GM19099 (cell line): ENCODE measurements at regions not wholly inside any gene's neighbourhood (a gene's known extent, or its start where the extent isn't known, plus 50 kb on each side); places are given as distances from the start of the nearest gene placed in this dataset.

Experiments
- POLR2A ChIP-seq: IDR thresholded peaks from 3 replicates; pipeline ENCODE4 v1.6.1; 2011; ENCODE audit warnings: low read depth; ENCODE audit not compliant: insufficient read length; ENCODE audit errors: extremely low read depth

DNA sequence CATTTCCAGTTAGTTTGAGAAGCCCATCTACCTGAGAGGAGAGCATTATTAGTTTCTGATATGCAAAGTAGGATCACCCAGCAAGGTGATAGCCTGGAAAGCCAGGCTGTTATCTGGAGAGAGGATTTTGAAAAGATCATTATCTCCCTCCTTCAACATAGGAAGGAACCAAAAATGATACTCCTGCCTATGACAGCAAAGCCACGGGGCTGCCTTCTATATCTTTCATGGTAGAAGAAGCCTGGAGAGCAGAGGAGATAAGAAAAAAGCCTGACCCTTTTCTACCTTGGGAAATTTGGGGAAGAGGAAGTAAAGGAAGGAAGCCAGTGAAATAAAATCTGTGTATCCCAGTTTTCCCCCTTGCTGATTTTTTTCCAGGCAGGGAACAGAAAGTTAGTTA is 205.5 kb downstream of the MFSD1 start:
- TF ChIP-seq POLR2A, result no peak

DNA sequence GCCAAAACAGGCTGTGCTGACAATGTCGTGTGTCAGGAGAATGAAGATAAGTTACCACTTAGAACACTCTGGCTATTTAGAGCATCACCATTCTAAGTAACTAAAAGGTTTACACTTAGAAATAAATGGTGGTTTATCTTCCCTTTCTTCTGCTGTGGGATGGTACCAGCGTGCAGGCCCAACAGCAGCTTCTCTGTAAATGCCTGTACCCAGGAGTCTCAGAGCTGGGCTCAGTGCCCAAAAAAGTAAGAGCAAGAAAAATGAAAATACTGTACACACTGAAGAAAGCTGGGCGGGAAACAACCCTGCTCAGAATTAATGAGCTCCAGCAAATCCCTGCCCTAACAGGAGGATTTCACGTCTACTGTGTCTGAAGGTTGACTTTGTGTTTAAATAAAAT is 206.5 kb downstream of the MFSD1 start:
- no peak for TF ChIP-seq POLR2A

DNA sequence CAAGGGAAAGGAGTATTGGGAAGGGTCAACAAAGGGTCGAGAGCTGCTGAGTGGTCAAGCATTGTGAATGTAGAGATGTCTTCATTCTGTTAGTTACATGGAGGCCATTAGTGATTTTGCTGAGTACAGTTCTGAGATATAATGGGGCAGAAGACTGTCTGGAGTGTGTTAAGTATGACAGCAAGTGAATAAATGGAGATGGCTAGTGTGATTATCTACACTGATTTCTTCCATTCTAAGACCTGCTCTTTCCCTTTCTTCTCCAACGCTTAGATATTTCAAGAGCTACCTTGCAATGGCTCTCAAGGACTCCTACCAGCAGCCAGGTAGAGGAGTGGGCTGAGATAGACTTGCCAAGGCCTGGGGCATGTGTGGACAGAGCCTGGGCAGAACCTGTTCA is 216.5 kb downstream of the MFSD1 start:
- no peak for TF ChIP-seq POLR2A

DNA sequence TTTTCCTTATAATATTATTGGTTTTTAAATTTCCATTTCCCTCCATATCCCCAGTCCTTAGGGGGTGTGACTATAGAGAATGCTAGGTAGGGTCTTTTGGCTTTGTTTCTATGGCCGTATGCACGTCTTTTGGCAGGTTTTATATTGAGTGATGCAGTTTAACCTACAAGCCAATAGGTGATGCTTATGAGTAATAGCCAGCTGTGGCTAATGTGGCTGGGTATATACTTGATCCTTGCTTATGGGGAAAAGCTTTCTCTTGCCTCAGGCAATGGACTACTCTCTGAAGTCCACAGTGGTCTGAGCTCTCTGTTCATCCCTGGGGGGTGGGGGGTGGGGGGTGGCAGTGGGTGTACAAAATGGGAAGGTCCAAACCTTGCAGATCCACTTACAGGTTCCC is 223.9 kb downstream of the MFSD1 start:
- TF ChIP-seq POLR2A, result no peak

DNA sequence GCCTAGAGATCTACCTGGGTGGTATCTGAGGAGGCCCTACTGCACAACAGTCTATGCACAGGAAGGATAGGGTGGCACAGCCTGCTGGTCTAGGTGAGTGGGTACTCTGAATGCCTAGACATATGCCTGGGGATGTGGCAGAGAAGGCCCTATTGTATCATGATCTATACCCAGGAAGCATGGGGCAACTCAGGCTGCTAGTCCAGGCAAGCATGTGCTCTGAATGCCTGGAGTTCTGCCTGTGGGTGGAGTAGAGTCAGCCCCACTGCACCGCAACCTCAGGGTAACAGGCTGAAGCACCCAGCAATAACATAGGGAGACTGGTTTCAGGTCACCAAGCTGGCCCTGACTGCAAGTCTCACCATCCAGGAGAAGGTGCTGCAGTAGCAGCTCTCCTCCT is 224.7 kb downstream of the MFSD1 start:
- TF ChIP-seq POLR2A, result no peak

DNA sequence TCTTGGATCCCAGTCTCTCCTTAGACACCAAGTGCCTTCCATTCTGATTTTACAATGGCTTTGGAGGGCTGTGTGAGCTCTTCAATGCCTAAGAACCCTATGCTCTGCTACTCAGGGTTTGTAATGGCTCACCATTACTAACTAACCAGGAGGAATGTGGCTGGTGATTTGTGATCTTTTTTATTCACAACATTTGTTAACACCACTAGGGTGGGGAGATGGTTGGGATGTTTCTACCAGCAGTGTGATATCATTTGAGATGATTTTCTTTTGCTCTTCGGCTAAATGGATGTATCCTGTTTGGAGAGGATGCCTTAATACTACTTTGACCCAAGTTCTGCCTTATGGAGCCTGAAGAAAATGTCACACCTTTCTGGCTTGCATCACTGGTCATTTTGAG is 226.9 kb downstream of the MFSD1 start:
- no peak for TF ChIP-seq POLR2A

DNA sequence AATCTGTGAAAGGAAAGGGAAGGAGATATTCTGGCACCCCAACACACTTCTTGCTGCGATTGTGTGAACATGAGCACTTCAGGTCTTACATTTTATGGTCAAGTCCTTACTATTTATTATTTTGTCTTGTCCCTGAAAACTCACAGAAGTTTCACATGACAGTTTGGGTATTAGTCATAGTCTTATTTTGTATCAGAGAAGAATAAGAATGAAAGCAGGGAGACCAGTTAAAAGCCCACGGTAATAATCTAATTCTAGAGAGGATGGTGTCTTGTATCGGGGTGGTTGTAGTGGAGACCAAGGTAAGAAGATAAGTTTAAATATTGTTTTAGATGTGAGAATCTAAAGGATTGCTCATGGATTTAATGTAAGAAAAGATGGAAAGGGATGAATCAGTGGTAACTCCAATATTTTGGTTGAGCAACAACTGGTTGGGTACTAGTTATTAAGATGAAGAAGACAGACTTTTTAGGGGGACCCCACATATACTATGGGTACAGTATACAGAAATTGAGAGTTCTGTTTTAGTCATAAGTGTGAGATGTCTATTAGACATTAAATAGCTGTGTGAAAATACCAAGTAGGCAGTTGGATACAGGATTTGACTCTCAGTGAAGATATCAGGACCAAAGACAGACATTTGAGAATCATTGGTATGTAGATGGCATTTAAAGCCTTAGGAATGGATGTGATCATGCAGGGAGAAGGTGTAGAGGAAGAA is 227.6 kb downstream of the MFSD1 start:
- TF ChIP-seq POLR2A, result no peak

DNA sequence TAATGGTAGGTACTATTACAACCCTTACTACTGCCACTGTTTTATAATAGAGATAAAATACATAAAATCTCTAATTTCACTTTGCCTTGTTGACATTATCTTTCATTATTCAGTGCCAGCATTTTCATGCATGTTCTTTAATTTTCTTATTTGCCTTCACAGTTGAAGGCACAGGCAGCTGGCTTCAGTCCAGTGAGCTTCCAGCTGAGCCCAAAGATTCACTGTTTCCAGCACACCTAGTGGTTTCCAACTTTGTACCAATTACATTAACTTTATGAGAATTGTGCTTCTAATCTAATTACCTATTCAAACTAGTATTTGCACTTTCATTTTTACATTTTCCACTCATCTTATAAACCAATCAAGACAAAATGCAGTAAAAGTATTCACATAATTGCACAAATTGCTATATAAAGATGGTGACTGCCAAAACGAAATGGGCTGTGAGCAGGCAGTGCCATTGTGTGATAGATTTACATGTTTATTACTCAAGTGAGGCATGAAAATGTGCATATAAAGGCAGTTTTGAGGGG is 228.3 kb downstream of the MFSD1 start:
- TF ChIP-seq POLR2A, result no peak

DNA sequence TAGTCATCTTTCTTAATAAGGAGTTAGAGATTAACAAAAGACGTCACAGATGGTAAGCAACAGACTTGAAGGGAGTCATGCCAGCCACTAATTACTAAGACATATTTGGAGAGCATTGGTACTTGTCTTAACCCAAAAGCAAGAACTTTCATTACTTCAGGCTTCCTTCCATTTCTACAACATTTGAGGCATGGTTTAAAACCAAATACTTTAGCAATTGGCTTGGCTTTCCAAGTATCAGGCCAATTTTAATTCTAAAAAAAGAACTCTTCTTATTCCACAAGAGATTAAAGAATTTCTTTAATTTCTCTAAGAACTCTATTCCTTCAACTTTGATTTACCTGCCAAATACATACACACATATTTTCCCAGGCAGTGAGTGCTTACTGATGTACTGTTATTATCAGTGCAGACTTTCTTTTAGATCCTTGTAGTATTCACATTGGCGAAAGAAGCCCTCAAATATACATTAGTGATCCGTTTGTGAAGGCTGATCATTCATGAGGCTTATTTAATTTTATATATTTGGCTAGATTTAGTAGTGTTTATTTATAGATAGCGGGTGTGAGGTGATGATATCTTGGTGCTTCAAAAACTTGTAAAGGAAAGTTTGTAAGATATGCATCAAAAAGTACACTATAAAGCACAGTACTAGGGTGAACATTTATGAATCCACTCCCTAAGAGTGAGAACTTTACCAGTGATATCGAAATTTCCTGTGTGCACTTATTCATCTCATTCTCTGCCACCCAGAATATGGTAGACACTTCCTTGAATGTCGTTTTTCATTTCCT is 229.2 kb downstream of the MFSD1 start:
- no peak for TF ChIP-seq POLR2A

DNA sequence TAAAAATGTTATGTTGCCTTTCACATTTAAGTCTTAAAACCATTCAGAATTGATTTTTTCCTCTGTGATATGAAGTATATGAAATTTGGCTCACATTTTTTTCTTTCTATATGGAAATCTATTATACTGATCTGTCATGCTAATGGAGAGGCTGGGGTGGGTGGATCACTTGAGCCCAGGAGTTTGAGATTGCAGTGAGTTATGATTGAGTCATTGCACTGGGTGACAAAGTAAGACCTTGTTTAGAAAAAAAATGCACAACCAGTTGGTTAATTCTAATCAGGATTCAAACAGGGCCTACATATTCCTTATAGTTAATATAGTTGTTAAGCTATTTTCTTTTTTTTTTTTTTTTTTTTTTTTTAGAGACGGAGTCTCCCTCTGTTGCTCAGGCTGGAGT is 230.5 kb downstream of the MFSD1 start:
- TF ChIP-seq POLR2A, result no peak

DNA sequence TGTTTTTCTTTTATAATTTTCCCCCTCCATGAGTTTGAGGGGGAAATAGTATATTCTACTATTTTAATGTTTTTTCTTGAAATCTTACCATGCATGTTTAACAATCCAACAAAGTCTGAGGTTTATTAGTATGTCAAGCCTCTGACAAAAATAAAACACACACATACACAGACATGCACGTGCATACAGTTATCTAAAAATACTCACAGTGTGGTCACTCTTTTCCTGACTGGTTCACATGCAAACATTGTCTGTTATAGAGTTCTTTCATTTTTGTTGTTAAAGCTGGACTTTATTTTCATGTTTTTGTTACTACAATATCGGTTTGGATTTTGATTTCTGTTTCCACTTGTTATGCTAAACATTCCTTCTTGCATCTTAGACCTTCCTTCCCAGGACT is 236.6 kb downstream of the MFSD1 start:
- TF ChIP-seq POLR2A, result no peak

DNA sequence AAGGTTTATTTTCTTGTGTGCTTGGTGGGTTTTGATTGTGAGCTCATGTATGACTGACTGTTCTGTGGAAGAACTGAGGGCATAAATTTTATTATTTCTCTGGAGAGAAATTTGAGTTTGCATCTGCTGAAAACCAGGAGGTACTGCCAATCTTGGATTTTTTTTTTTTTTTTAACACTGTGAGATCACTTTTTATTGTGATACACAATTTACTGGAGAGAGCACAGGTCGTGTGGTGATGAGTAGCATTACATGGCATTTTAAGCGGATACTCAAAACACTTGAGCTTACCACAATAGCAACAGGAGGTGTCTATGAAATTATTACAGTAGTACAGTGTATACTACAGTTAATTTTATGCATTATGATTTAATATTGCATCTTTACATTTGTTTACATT is 237.4 kb downstream of the MFSD1 start:
- no peak for TF ChIP-seq POLR2A

DNA sequence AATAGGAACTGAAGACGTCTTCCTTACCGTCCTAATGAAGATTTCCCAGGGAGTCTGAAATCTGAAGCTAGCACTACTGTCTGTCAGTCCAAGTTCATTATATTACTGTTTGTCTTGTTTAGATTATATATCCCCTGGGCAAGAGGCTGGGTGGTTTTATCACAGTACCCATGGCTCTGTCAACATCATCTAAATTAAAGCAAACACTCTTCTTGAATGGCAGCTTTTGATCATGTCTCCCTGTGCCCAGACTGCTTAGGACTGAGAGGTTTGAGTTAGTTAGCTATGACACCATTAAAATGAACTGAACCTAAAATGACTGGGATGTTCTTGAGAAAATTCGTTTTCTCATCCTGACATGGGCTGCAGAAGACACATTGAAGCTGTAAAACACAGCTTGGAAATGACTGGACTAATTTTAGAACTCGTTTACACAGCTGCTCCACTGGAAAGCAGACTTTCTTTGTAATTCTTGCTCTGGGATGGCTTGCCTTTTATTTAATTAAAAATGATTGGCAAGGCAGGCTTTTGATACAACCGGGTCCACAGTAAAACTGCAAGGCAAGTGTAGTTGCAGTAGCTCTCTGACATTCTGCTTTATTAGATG is 243.5 kb downstream of the MFSD1 start:
- TF ChIP-seq POLR2A, result no peak

DNA sequence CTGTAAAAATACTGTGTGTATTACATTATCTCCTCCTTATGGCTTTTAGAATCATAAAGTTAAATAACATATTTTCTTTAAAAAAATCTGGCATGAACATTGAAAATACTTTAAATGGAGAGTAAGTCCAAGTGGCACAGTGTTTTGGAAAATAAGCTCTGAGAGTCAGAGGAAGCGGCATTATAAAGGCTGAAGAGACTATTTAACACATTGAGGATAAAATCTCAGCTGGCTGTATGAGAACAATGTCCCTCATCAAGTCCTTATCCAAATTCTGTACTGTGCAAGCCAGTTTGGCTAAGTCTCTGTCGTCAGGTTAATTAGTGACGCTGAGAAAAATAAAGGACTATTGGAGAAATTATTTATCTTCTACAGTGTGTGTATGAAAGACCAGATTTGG is 245.5 kb downstream of the MFSD1 start:
- no peak for TF ChIP-seq POLR2A

DNA sequence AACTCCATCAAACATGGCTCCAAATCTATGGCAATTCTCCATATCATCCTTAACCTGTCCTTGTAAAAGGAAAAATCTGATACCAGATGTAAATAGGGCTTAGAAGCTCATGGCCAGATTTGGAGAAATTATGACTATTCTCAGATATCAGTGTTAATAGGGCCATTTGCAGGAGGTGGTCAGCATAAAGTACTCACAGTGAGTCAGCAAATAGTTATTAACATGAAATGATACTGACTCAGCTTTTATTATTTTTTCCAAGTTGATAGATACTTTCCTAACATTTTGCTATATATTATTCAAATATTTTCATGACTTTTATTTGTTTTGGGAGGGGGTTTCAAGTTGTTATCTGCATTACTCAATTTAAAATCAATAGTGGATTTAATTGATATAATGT is 255.8 kb downstream of the MFSD1 start:
- TF ChIP-seq POLR2A, result no peak

DNA sequence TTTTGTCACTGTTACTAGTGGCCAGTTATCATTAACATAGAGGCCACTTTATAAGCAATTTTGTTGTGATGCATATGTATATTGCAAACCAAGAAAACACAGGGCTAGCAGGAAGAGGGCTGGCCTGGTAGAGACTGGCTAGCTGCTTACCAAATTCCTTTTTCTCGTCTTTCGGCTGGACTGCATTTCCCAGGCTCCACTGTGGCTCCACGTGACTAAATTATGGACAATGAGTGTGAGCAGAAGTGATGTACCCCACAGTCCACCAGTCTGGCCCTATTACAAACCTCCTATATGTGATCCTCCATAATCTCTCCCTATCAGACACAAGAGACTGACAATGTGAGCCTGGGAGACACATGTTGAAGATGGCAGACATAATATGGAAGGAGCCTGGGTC is 257.0 kb downstream of the MFSD1 start:
- TF ChIP-seq POLR2A, result no peak

DNA sequence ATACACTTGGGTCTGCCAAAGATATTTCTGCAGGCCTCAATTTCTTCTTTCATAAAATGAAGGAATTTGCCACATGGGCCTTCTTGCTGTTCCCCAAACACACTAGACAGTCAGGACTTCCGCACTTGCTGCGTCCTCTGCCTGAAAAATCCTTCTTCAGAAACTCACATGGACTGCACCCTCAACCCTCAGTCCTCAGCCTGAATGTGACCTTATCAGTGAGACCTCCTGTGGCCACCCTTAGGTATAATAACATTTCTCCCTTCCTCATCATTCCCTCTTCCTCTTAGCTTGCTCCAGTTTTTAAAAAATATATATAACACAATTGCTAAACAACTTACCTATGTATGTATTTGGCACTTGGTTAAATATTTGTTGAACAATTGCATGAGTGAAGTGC is 257.5 kb downstream of the MFSD1 start:
- no peak for TF ChIP-seq POLR2A
